IPS-NIHi11 (cell line): ENCODE measurements at regions not wholly inside any gene's neighbourhood (a gene's known extent, or its start where the extent isn't known, plus 50 kb on each side); places are given as distances from the start of the nearest gene placed in this dataset.

ENCODE experiments used
- DNase-seq: peaks from one replicate; pipeline ENCODE4 v3.0.0; 2012; ENCODE audit warnings: mixed read lengths, low spot score

GRCh38 chr15:47326410-47327333 lies 390.6 kb upstream of the SEMA6D start:
- no peak for DNase-seq

- DNase-seq = no peak
Measured at GRCh38 chr15:47331829-47332393, 385.4 kb upstream of the SEMA6D start.

GRCh38 chr15:47332481-47332880 lies 384.8 kb upstream of the SEMA6D start:
- no peak for DNase-seq

- DNase-seq = no peak
Measured at GRCh38 chr15:47333734-47334133, 383.6 kb upstream of the SEMA6D start.

GRCh38 chr15:47334805-47335535 lies 382.3 kb upstream of the SEMA6D start:
- no peak for DNase-seq

GRCh38 chr15:47337106-47337505 lies 380.2 kb upstream of the SEMA6D start:
- no peak for DNase-seq

- DNase-seq = no peak
Measured at GRCh38 chr15:47337836-47338235, 379.5 kb upstream of the SEMA6D start.

GRCh38 chr15:47338771-47339170 lies 378.5 kb upstream of the SEMA6D start:
- no peak for DNase-seq

GRCh38 chr15:47339800-47340570 lies 377.3 kb upstream of the SEMA6D start:
- DNase-seq = no peak

- DNase-seq = no peak
Measured at GRCh38 chr15:47340571-47340920, 376.8 kb upstream of the SEMA6D start.

GRCh38 chr15:47349179-47349578 lies 368.1 kb upstream of the SEMA6D start:
- no peak for DNase-seq

- no peak for DNase-seq
Measured at GRCh38 chr15:47351501-47351900, 365.8 kb upstream of the SEMA6D start.

- DNase-seq = no peak
Measured at GRCh38 chr15:47352217-47352616, 365.1 kb upstream of the SEMA6D start.

- DNase-seq = no peak
Measured at GRCh38 chr15:47355759-47356158, 361.5 kb upstream of the SEMA6D start.

GRCh38 chr15:47356297-47356696 lies 361.0 kb upstream of the SEMA6D start:
- no peak for DNase-seq

GRCh38 chr15:47358876-47359275 lies 358.4 kb upstream of the SEMA6D start:
- no peak for DNase-seq

GRCh38 chr15:47360305-47360704 lies 357.0 kb upstream of the SEMA6D start:
- DNase-seq = no peak

- DNase-seq = no peak
Measured at GRCh38 chr15:47362118-47362905, 355.0 kb upstream of the SEMA6D start.

- no peak for DNase-seq
Measured at GRCh38 chr15:47363653-47364052, 353.7 kb upstream of the SEMA6D start.

- DNase-seq = no peak
Measured at GRCh38 chr15:47364230-47365141, 352.8 kb upstream of the SEMA6D start.
